Epithelial cell of proximal tubule (primary cell): ENCODE measurements at regions not wholly inside any gene's neighbourhood (a gene's known extent, or its start where the extent isn't known, plus 50 kb on each side); places are given as distances from the start of the nearest gene placed in this dataset.
"Not testable (repeated sequence)": the region's sequence is repeated elsewhere in the genome, so short reads cannot be mapped to it uniquely, and the experiment has no call there.

Source experiments
- DNase-seq: peaks from one replicate; pipeline ENCODE4 v3.0.0-alpha.2; 2011; ENCODE audit warnings: low read depth
- H3K4me3 ChIP-seq: 2 replicates; pipeline ENCODE4 v1.5.1; 2011; ENCODE audit warnings: low read depth, mild to moderate bottlenecking, low read length
- TF ChIP-seq, protein P1 (sequence below): conservative IDR thresholded peaks from 2 replicates; pipeline ENCODE4 v1.5.1; 2012; ENCODE audit warnings: low read depth, mild to moderate bottlenecking, low read length

DNA sequence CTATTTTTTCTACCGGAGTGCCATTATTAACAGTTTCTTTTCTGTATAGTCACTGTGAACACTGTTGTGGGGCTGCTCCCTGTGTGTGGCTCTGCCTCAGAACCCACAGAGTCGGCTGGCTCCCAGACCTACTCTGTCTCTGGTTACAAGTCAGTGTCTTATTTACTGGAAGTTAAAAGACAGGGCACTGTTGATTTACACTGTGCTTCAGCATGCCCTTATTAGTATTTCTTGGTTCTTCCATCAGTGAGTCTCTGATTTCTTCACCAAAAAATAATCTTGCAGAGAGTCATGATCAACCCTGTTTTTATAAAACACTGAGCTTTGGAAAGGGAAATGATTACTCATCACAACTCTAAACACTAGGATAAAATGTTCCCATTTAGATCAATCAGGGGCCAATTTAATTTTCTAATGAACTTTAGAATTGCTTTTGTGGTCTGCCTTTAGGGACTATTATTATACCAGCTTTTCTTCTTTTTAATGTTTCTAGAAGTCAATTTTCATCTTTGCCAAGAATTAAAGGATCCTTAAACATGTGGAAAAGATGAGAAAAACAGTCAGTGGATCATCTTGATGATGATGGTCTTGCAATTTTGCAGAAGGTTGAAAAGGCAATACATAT is 92.6 kb downstream of the UTRN start:
- no peak for DNase-seq
- TF ChIP-seq, protein P1, sequence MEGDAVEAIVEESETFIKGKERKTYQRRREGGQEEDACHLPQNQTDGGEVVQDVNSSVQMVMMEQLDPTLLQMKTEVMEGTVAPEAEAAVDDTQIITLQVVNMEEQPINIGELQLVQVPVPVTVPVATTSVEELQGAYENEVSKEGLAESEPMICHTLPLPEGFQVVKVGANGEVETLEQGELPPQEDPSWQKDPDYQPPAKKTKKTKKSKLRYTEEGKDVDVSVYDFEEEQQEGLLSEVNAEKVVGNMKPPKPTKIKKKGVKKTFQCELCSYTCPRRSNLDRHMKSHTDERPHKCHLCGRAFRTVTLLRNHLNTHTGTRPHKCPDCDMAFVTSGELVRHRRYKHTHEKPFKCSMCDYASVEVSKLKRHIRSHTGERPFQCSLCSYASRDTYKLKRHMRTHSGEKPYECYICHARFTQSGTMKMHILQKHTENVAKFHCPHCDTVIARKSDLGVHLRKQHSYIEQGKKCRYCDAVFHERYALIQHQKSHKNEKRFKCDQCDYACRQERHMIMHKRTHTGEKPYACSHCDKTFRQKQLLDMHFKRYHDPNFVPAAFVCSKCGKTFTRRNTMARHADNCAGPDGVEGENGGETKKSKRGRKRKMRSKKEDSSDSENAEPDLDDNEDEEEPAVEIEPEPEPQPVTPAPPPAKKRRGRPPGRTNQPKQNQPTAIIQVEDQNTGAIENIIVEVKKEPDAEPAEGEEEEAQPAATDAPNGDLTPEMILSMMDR, result no peak
- no peak overlapping the region for H3K4me3 ChIP-seq

DNA sequence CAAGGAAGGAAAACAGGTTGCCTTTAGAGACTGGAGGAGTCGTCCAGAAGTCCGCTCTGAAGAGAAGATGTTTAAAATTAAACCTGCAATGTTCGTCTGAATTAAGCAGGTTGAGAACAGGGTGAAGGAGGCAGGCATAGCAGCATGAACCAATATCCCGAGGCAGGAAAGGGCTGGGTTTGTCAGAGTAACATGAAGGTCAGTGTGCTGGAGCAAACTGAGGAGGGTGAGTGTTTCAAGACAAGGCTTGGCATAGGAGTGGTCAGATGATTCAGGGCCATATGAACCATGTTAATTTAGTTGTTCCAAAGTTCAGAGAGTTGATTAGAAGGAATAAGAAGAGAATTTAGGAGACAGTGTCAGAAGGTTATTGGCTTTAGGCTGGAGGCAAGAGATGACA is 93.3 kb downstream of the UTRN start:
- TF ChIP-seq, protein P1, result no peak
- H3K4me3 ChIP-seq, result no peak overlapping the region
- no peak for DNase-seq

DNA sequence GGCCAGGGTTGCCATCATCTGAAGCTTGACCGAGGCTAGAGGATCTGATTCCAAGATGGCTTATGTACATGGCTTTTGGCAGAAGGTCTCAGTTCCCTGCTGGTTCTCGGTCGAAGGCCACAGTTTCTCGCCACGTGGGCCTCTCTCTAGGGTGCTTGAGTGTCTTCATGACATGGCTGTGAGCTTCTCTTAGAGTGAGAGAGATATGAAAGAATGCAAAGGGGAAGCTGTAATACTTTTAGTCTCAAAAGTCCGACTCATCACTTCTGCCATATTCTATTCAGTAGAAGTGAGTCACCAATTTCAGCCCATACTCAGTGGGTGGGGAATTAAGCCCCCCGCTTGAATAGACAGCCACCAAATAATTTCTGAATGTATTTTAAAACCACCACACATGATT is 94.2 kb downstream of the UTRN start:
- TF ChIP-seq, protein P1, result no peak
- DNase-seq, result no peak

DNA sequence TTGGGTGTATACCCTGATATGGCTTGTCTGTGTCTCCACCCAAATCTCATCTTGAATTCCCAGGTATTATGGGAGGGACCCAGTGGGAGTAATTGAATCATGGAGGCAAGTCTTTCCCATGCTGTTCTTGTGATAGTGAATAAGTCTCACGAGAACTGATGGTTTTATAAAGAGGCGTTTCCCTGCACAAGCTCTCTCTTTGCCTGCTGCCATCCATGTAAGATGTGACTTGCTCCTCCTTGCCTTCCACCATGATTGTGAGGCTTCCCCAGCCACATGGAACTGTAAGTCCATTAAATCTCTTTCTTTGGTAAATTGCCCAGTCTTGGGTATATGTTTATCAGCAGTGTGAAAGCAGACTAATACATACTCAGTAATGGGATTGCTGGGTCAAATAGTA is 96.4 kb downstream of the UTRN start:
- H3K4me3 ChIP-seq, DNase-seq: not testable (repeated sequence)

More for the DNA sequence above, 94.2 kb downstream of the UTRN start:
- H3K4me3 ChIP-seq, result no peak overlapping the region

DNA sequence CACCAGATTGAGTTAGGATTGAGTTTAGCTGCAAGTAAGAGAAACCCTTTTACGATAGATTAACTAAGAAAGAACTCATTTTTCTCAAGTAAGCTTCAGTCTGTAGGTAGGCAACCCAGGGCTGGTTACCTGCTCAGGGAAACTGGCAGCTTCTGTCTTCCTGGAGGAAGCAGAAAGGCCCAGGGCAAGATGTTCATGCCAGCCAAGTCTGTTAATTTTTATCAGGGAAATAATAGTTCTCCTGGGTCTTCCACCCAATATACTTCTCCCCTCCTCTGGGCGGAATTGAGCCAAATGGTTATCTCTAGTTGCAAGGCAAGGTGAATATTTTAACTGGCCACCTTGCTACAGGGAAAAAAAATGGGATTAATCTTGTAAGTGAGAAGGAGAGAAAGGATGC is 98.2 kb downstream of the UTRN start:
- TF ChIP-seq, protein P1, result no peak
- H3K4me3 ChIP-seq, result no peak overlapping the region
- no peak for DNase-seq

DNA sequence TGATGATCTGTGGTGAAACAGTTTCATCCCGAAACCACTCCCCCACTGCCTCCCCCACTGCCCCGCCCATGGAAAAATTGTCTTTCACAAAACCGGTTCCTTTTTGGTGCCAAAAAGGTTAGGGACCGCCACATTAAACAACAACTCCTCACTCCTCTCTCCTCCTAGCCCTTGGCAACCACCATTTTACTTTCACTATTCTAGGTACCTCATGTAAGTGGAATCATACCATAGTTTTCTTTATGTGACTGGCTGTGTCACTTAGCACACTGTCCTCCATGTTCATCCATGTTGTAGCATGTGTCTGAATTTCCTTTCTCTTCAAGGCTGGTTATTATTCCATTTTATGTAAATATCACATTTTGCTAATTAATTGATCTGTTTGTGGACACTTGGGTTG is 99.3 kb downstream of the UTRN start:
- TF ChIP-seq, protein P1, result no peak
- no peak overlapping the region for H3K4me3 ChIP-seq
- no peak for DNase-seq

DNA sequence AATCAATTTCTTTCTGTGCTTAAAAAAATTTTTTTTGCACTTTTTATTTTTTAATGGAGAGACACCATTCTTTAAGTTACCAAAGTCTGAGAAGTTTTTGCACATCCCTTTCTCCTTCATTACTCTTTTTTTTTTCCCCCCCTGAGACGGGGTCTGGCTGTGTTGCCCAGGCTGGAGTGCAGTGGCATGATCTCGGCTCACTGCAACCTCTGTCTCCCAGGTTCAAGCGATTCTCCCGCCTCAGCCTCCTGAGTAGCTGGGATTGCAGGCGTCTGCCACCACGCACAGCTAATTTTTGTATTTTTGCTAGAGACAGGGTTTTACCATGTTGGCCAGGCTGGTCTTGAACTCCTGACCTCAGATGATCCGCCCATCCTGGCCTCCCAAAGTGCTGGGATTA is 104.3 kb downstream of the UTRN start:
- H3K4me3 ChIP-seq, DNase-seq: not testable (repeated sequence)

DNA sequence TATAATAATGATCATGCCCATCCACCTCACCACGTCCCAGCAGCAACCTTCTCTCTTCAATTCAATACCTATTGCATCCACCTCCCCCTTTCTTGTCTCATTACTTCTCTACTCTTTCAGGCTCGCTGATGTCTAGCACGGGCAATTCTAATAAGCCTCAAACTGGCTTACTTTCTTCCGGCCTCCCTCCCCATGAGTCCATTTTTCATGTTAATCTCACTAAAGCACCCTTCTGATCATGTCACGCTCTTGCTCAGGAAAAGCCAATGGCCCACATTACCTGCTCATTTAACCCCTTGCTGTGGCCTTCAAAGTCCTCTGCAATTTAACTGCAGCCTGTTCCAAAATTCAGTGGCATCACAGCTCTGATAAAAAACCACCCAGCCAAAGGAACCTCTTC is 105.1 kb downstream of the UTRN start:
- TF ChIP-seq, protein P1, result no peak
- no peak for DNase-seq
- no peak overlapping the region for H3K4me3 ChIP-seq
